VCaP (cell line): ENCODE measurements at regions not wholly inside any gene's neighbourhood (a gene's known extent, or its start where the extent isn't known, plus 50 kb on each side); places are given as distances from the start of the nearest gene placed in this dataset.

Experiments
- H3K27ac ChIP-seq: fragments of 450-650 bp; 2 replicates; pipeline ENCODE4 v1.5.1; 2017
- CTCF ChIP-seq: fragments of 450-650 bp; conservative IDR thresholded peaks from 2 replicates; pipeline ENCODE4 v1.5.1; 2017; ENCODE audit warnings: mild to moderate bottlenecking, moderate library complexity

- no peak overlapping the region for H3K27ac ChIP-seq
- TF ChIP-seq CTCF = no peak
Observed at GRCh38 chr12:92290886-92291285, 145.2 kb upstream of the BTG1 start.

- no peak overlapping the region for H3K27ac ChIP-seq
- TF ChIP-seq CTCF = no peak
Observed at GRCh38 chr12:92290350-92290695, 144.7 kb upstream of the BTG1 start.

- TF ChIP-seq CTCF = no peak
- H3K27ac ChIP-seq = no peak overlapping the region
Observed at GRCh38 chr12:92289629-92290349, 144.1 kb upstream of the BTG1 start.

- TF ChIP-seq CTCF = no peak
- no peak overlapping the region for H3K27ac ChIP-seq
Observed at GRCh38 chr12:92288561-92288960, 142.9 kb upstream of the BTG1 start.

DNA sequence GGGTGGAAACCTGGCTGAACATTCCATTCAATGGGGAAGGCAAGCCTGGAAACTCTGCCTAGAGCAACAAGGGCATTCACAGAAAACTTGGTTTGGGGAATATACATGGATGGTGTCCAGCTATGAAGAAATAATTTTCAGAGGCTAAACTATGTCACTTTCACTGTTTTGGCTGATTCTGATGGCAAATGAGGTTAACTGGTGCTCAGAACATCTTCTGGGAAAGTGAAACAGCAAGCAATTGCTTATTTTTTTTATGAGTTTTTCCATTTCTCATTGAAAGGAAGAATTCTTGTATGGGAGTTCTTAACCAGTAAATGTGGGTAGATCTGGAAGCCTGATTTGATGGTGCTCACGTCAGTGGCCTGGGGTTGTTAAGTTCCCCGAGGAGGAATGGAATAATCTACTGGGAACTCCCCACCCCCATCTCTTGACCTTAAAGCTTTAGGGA, 132.8 kb upstream of the BTG1 start:
- TF ChIP-seq CTCF = no peak
- no peak overlapping the region for H3K27ac ChIP-seq

- TF ChIP-seq CTCF = no peak
- no peak overlapping the region for H3K27ac ChIP-seq
Observed at GRCh38 chr12:92277795-92278194, 132.1 kb upstream of the BTG1 start.

DNA sequence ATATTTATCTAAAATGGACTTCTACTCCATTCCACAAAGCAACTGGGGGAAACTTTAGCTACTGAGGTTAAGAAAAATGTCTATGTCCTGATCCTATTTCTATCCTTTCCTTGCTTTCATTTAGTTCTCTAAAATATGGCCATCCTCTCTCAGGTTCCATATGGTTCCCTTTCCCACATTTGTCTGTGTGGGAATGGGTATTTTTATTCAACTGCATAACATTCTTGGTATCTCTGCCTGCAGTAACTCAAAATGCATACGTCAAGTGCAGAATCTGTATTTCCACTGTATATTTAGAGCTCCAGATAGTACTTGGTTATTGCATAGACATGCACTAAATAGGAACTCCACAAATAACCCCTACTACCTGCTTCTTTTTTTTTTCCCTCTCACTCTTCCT, 130.6 kb upstream of the BTG1 start:
- no peak overlapping the region for H3K27ac ChIP-seq
- no peak for TF ChIP-seq CTCF
